ENCODE measurements at regions not wholly inside any gene's neighbourhood (a gene's known extent, or its start where the extent isn't known, plus 50 kb on each side); places are given as distances from the start of the nearest gene placed in this dataset.

DNA sequence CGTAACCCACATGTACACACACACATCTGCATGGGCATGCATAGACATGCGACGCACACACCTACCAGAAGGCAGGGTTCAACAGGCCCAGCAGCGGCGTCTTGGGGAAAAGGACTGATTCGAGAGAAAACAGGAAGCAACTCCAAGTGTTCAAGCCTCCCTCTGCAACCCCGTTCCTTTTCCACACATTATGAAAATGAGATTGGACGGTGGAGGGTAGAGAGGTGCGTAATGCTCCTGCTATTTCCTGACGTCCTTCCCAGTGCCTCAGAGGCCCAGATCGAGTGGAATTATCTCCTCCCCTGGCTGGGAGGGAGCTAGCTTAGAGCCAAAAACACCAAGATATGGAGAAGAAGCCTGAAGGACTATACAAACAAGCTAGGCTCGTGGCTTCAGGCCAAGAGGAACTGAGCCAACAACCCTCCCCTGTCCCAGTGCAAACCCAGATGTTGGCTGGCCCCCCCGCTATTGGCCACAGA is 289.2 kb downstream of the MN1 start:
- H2AFZ ChIP-seq (ENCODE audit: low read depth, low read length), result peak overlapping the region; percentile 59
- no peaks in the 10 kb centered on the region for H3K9me3 ChIP-seq (ENCODE audit: insufficient read depth, low read depth, low read length)
- no peak overlapping the region for H3K27ac Mint-ChIP-seq (ENCODE audit: unreplicated experiment)
- TF ChIP-seq EZH2 (IDR thresholded peaks at IDR 0.05; ENCODE audit: insufficient read depth, low read length), result no peak
- no peak for TF ChIP-seq CTCF (IDR thresholded peaks at IDR 0.05; ENCODE audit: insufficient read depth, low read depth, low read length)
- no peaks in the 10 kb centered on the region for H3K36me3 ChIP-seq (ENCODE audit: insufficient read depth, low read length)
- peak overlapping the region; percentile 26 for H3K9ac ChIP-seq (ENCODE audit: low read length)
- H3K27me3 ChIP-seq (ENCODE audit: insufficient read depth, low read length), result no peaks in the 10 kb centered on the region
- H3K4me1 ChIP-seq (ENCODE audit: insufficient read depth, low read length), result peaks cover 12% of the 10 kb centered on the region
- H3K27ac ChIP-seq (ENCODE audit: low read depth, low read length), result peak overlapping the region; percentile 63
- H3K4me1 Mint-ChIP-seq (ENCODE audit: low read depth, unreplicated experiment), result peaks cover 4% of the 10 kb centered on the region
- no peaks in the 10 kb centered on the region for H4K20me1 ChIP-seq (ENCODE audit: insufficient read depth, low read length)
- H3K9me3 Mint-ChIP-seq (ENCODE audit: unreplicated experiment), result peaks cover 1% of the 10 kb centered on the region
- peak; percentile 98 for DNase-seq (ENCODE audit: low read depth)
- H3K4me3 ChIP-seq (ENCODE audit: insufficient read depth, low read depth, low read length), result no peak overlapping the region
- no peak overlapping the region for H3K4me3 Mint-ChIP-seq (ENCODE audit: unreplicated experiment)
- no peaks in the 10 kb centered on the region for H3K79me2 ChIP-seq (ENCODE audit: insufficient read depth, low read length)
- peaks cover 2% of the 10 kb centered on the region for H3K36me3 Mint-ChIP-seq (ENCODE audit: low read depth, unreplicated experiment)
- H3K4me2 ChIP-seq (ENCODE audit: low read length), result peak overlapping the region; percentile 56
- H3K27me3 Mint-ChIP-seq (ENCODE audit: low read depth, unreplicated experiment), result peaks cover 2% of the 10 kb centered on the region
- peak; percentile 99 for FAIRE-seq

- peaks cover 4% of the 10 kb centered on the region for H3K4me1 Mint-ChIP-seq (ENCODE audit: low read depth, unreplicated experiment)
- no peak overlapping the region for H3K27ac Mint-ChIP-seq (ENCODE audit: unreplicated experiment)
- H3K4me3 Mint-ChIP-seq (ENCODE audit: unreplicated experiment), result no peak overlapping the region
- no peak for TF ChIP-seq EZH2 (IDR thresholded peaks at IDR 0.05; ENCODE audit: insufficient read depth, low read length)
- TF ChIP-seq CTCF (IDR thresholded peaks at IDR 0.05; ENCODE audit: insufficient read depth, low read depth, low read length), result no peak
- H3K4me2 ChIP-seq (ENCODE audit: low read length), result peak overlapping the region; percentile 56
- DNase-seq (ENCODE audit: low read depth) (no peak), FAIRE-seq (no peak)
- no peak overlapping the region for H3K27ac ChIP-seq (ENCODE audit: low read depth, low read length)
- H3K9me3 Mint-ChIP-seq (ENCODE audit: unreplicated experiment), result peaks cover 1% of the 10 kb centered on the region
- no peaks in the 10 kb centered on the region for H4K20me1 ChIP-seq (ENCODE audit: insufficient read depth, low read length)
- H3K9me3 ChIP-seq (ENCODE audit: insufficient read depth, low read depth, low read length), result no peaks in the 10 kb centered on the region
- H3K4me3 ChIP-seq (ENCODE audit: insufficient read depth, low read depth, low read length), result no peak overlapping the region
- H3K36me3 Mint-ChIP-seq (ENCODE audit: low read depth, unreplicated experiment), result peaks cover 2% of the 10 kb centered on the region
- H2AFZ ChIP-seq (ENCODE audit: low read depth, low read length), result no peak overlapping the region
- H3K27me3 ChIP-seq (ENCODE audit: insufficient read depth, low read length), result no peaks in the 10 kb centered on the region
- peaks cover 12% of the 10 kb centered on the region for H3K4me1 ChIP-seq (ENCODE audit: insufficient read depth, low read length)
- H3K9ac ChIP-seq (ENCODE audit: low read length), result peak overlapping the region; percentile 26
- peaks cover 2% of the 10 kb centered on the region for H3K27me3 Mint-ChIP-seq (ENCODE audit: low read depth, unreplicated experiment)
- no peaks in the 10 kb centered on the region for H3K79me2 ChIP-seq (ENCODE audit: insufficient read depth, low read length)
- no peaks in the 10 kb centered on the region for H3K36me3 ChIP-seq (ENCODE audit: insufficient read depth, low read length)
Measured at GRCh38 chr22:27513021-27513420, 288.5 kb downstream of the MN1 start.

DNA sequence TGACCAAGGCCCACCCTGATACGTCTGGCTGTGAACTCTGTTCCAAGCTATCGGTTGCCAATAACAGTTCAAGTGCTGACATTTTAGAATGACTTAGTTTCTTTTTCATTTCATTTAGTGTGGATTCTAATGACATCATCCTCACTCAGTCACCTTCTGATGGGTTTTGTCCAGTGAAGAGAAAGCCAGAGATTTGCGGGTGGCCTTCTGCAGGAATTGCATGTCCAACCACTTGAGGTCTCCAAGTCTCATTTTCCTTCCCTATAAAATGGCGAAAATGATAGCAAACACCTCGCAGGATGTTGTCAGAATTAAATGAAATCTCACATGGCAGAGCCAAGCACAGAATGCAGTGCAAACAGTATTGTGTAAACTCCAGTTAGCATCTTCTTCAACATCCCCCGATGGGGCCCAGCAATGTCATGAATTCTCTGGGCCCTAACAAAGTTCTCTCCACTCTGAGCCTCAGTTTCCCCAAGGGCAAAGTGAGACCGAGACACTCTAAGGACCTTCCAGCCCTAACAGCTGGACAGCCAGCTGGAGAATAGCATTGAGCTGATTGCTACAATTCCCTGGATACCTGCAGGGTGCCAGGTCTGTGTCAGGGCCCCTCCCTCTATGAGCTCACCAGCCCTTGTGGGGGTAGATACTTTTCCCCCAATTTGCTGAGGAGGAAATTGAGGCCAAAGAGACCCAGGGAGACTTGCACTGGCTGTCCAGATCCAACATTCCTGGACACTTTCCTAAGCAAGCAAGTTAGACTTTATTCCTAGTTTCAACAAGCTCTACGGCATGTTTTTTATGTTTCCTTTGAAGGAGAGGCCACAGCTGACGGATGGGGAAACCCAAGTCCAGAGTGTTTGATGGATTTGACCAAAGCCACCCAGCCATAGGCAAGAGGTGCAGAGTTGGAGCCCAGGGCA is 286.7 kb downstream of the MN1 start:
- H2AFZ ChIP-seq (ENCODE audit: low read depth, low read length), result no peak overlapping the region
- Mint-ChIP-seq H3K36me3 (ENCODE audit: low read depth, unreplicated experiment) (no peaks in the 10 kb centered on the region), H3K4me1 (ENCODE audit: low read depth, unreplicated experiment) (peaks cover 12% of the 10 kb centered on the region), H3K27me3 (ENCODE audit: low read depth, unreplicated experiment) (peaks cover 2% of the 10 kb centered on the region), H3K4me3 (ENCODE audit: unreplicated experiment) (no peak overlapping the region), H3K27ac (ENCODE audit: unreplicated experiment) (no peak overlapping the region), H3K9me3 (ENCODE audit: unreplicated experiment) (peaks cover 1% of the 10 kb centered on the region)
- TF ChIP-seq CTCF (IDR thresholded peaks at IDR 0.05; ENCODE audit: insufficient read depth, low read depth, low read length) (no peak), EZH2 (IDR thresholded peaks at IDR 0.05; ENCODE audit: insufficient read depth, low read length) (no peak)
- peak; percentile 53 for DNase-seq (ENCODE audit: low read depth)
- H3K27ac ChIP-seq (ENCODE audit: low read depth, low read length), result no peak overlapping the region
- peaks cover 15% of the 10 kb centered on the region for H3K4me1 ChIP-seq (ENCODE audit: insufficient read depth, low read length)
- H3K9me3 ChIP-seq (ENCODE audit: insufficient read depth, low read depth, low read length), result no peaks in the 10 kb centered on the region
- no peak overlapping the region for H3K9ac ChIP-seq (ENCODE audit: low read length)
- H3K36me3 ChIP-seq (ENCODE audit: insufficient read depth, low read length), result no peaks in the 10 kb centered on the region
- H4K20me1 ChIP-seq (ENCODE audit: insufficient read depth, low read length), result no peaks in the 10 kb centered on the region
- H3K4me3 ChIP-seq (ENCODE audit: insufficient read depth, low read depth, low read length), result no peak overlapping the region
- no peaks in the 10 kb centered on the region for H3K79me2 ChIP-seq (ENCODE audit: insufficient read depth, low read length)
- no peak for FAIRE-seq
- H3K4me2 ChIP-seq (ENCODE audit: low read length), result no peak overlapping the region
- H3K27me3 ChIP-seq (ENCODE audit: insufficient read depth, low read length), result no peaks in the 10 kb centered on the region

Data from astrocyte (in vitro differentiated cells and primary cell).